GM21825 (cell line): ENCODE measurements at regions not wholly inside any gene's neighbourhood (a gene's known extent, or its start where the extent isn't known, plus 50 kb on each side); places are given as distances from the start of the nearest gene placed in this dataset.
"Not testable (repeated sequence)": the region's sequence is repeated elsewhere in the genome, so short reads cannot be mapped to it uniquely, and the experiment has no call there.

Experiments used
- ATAC-seq: cut with Tn5 transposase; IDR thresholded peaks from one replicate; pipeline ENCODE4 v1.9.1; 2021; ENCODE audit warnings: mild to moderate bottlenecking, moderate library complexity; ENCODE audit not compliant: unreplicated experiment

- ATAC-seq: not testable (repeated sequence)
These were observed 108.0 kb upstream of the LNX1 start for GRCh38 chr4:53699310-53699709.

- no peak for ATAC-seq
These were observed 105.9 kb upstream of the LNX1 start for GRCh38 chr4:53697016-53697685.

- ATAC-seq: peak; percentile 77
These were observed 104.5 kb upstream of the LNX1 start for GRCh38 chr4:53695540-53696463.

- ATAC-seq: no peak
These were observed 103.4 kb upstream of the LNX1 start for GRCh38 chr4:53694666-53695065.

- ATAC-seq: no peak
These were observed 102.6 kb upstream of the LNX1 start for GRCh38 chr4:53693909-53694308.

- no peak for ATAC-seq
These were observed 102.1 kb upstream of the LNX1 start for GRCh38 chr4:53693408-53693807.

GRCh38 chr4:53688186-53688790, 97.0 kb upstream of the LNX1 start:
- ATAC-seq: peak; percentile 87

GRCh38 chr4:53686521-53686920, 95.2 kb upstream of the LNX1 start:
- ATAC-seq: no peak

- no peak for ATAC-seq
These were observed 93.1 kb upstream of the LNX1 start for GRCh38 chr4:53684136-53685130.

- no peak for ATAC-seq
These were observed 91.6 kb upstream of the LNX1 start for GRCh38 chr4:53682908-53683307.

- ATAC-seq: no peak
These were observed 90.9 kb upstream of the LNX1 start for GRCh38 chr4:53682196-53682595.

- no peak for ATAC-seq
These were observed 89.3 kb upstream of the LNX1 start for GRCh38 chr4:53680598-53680997.

- ATAC-seq: no peak
These were observed 88.9 kb upstream of the LNX1 start for GRCh38 chr4:53680168-53680567.

GRCh38 chr4:53676402-53676871, 85.2 kb upstream of the LNX1 start:
- no peak for ATAC-seq

GRCh38 chr4:53674903-53675302, 83.6 kb upstream of the LNX1 start:
- ATAC-seq: no peak

- no peak for ATAC-seq
These were observed 81.6 kb upstream of the LNX1 start for GRCh38 chr4:53672873-53673272.

GRCh38 chr4:53671757-53672156, 80.5 kb upstream of the LNX1 start:
- no peak for ATAC-seq

- no peak for ATAC-seq
These were observed 68.5 kb upstream of the LNX1 start for GRCh38 chr4:53659737-53660136.

GRCh38 chr4:53659112-53659511, 67.8 kb upstream of the LNX1 start:
- no peak for ATAC-seq

GRCh38 chr4:53658029-53658428, 66.7 kb upstream of the LNX1 start:
- no peak for ATAC-seq
